ENCODE measurements at regions not wholly inside any gene's neighbourhood (a gene's known extent, or its start where the extent isn't known, plus 50 kb on each side); places are given as distances from the start of the nearest gene placed in this dataset.
"Not testable (repeated sequence)": the region's sequence is repeated elsewhere in the genome, so short reads cannot be mapped to it uniquely, and the experiment has no call there.

GRCh38 chr5:103407402-103407801 lies 148.8 kb downstream of the MACIR start:
- H3K27ac Mint-ChIP-seq = no peak overlapping the region
- H3K4me3 Mint-ChIP-seq = no peak overlapping the region
- H3K36me3 Mint-ChIP-seq = no peaks in the 10 kb centered on the region
- no peaks in the 10 kb centered on the region for H3K9me3 Mint-ChIP-seq (ENCODE audit: low read depth)
- H3K27me3 Mint-ChIP-seq = peaks cover 28% of the 10 kb centered on the region
- CTCF ChIA-PET = no interaction called here
- no peak for DNase-seq
- no peak for ATAC-seq
- H3K4me1 Mint-ChIP-seq = no peaks in the 10 kb centered on the region

- DNase-seq (no peak), ATAC-seq (no peak)
- no peaks in the 10 kb centered on the region for H3K9me3 Mint-ChIP-seq (ENCODE audit: low read depth)
- CTCF ChIA-PET = no interaction called here
- no peaks in the 10 kb centered on the region for H3K4me1 Mint-ChIP-seq
- H3K27me3 Mint-ChIP-seq = peaks cover 20% of the 10 kb centered on the region
- H3K27ac Mint-ChIP-seq = no peak overlapping the region
- H3K4me3 Mint-ChIP-seq = no peak overlapping the region
- no peaks in the 10 kb centered on the region for H3K36me3 Mint-ChIP-seq
Observed at GRCh38 chr5:103404483-103404882, 145.9 kb downstream of the MACIR start.

- no peak for ATAC-seq
- peaks cover 26% of the 10 kb centered on the region for H3K27me3 Mint-ChIP-seq
- no peaks in the 10 kb centered on the region for H3K4me1 Mint-ChIP-seq
- DNase-seq = no peak
- H3K36me3 Mint-ChIP-seq = no peaks in the 10 kb centered on the region
- no peak overlapping the region for H3K27ac Mint-ChIP-seq
- no peaks in the 10 kb centered on the region for H3K9me3 Mint-ChIP-seq (ENCODE audit: low read depth)
- no peak overlapping the region for H3K4me3 Mint-ChIP-seq
- CTCF ChIA-PET = no interaction called here
Observed at GRCh38 chr5:103402851-103403250, 144.3 kb downstream of the MACIR start.

GRCh38 chr5:103397739-103398581 lies 139.4 kb downstream of the MACIR start:
- H3K4me1 Mint-ChIP-seq = no peaks in the 10 kb centered on the region
- H3K4me3 Mint-ChIP-seq = no peak overlapping the region
- ATAC-seq = no peak
- peaks cover 24% of the 10 kb centered on the region for H3K27me3 Mint-ChIP-seq
- H3K36me3 Mint-ChIP-seq = no peaks in the 10 kb centered on the region
- H3K9me3 Mint-ChIP-seq (ENCODE audit: low read depth) = no peaks in the 10 kb centered on the region
- CTCF ChIA-PET = no interaction called here
- no peak overlapping the region for H3K27ac Mint-ChIP-seq
- DNase-seq = no peak

- no peak for ATAC-seq
Observed at GRCh38 chr5:103394676-103395075, 136.1 kb downstream of the MACIR start.

GRCh38 chr5:103393101-103393754 lies 134.7 kb downstream of the MACIR start:
- ATAC-seq (no peak), DNase-seq (no peak)
- Mint-ChIP-seq H3K27me3 (peaks cover 12% of the 10 kb centered on the region), H3K4me3 (no peak overlapping the region), H3K27ac (no peak overlapping the region), H3K9me3 (ENCODE audit: low read depth) (no peaks in the 10 kb centered on the region), H3K36me3 (no peaks in the 10 kb centered on the region), H3K4me1 (no peaks in the 10 kb centered on the region)
- CTCF ChIA-PET = interaction anchor here (1.3 kb wide), 1 partner anchor 82 kb away, joined by 4 read pairs; no protein-coding TSS in a partner anchor

More at GRCh38 chr5:103394676-103395075, 136.1 kb downstream of the MACIR start:
- no peak for DNase-seq
- no peaks in the 10 kb centered on the region for H3K9me3 Mint-ChIP-seq (ENCODE audit: low read depth)
- CTCF ChIA-PET = no interaction called here
- no peak overlapping the region for H3K4me3 Mint-ChIP-seq
- peaks cover 15% of the 10 kb centered on the region for H3K27me3 Mint-ChIP-seq
- no peaks in the 10 kb centered on the region for H3K36me3 Mint-ChIP-seq
- H3K4me1 Mint-ChIP-seq = no peaks in the 10 kb centered on the region
- H3K27ac Mint-ChIP-seq = no peak overlapping the region

- H3K27ac Mint-ChIP-seq = no peak overlapping the region
- ATAC-seq (no peak), DNase-seq (no peak)
- H3K36me3 Mint-ChIP-seq = no peaks in the 10 kb centered on the region
- CTCF ChIA-PET = no interaction called here
- H3K27me3 Mint-ChIP-seq = peaks cover 4% of the 10 kb centered on the region
- H3K9me3 Mint-ChIP-seq (ENCODE audit: low read depth) = no peaks in the 10 kb centered on the region
- H3K4me3 Mint-ChIP-seq = no peak overlapping the region
- no peaks in the 10 kb centered on the region for H3K4me1 Mint-ChIP-seq
Observed at GRCh38 chr5:103391659-103392058, 133.1 kb downstream of the MACIR start.

GRCh38 chr5:103389846-103390245 lies 131.3 kb downstream of the MACIR start:
- Mint-ChIP-seq H3K9me3 (ENCODE audit: low read depth) (no peaks in the 10 kb centered on the region), H3K36me3 (no peaks in the 10 kb centered on the region), H3K27me3 (peaks cover 6% of the 10 kb centered on the region), H3K4me1 (no peaks in the 10 kb centered on the region), H3K27ac (no peak overlapping the region), H3K4me3 (no peak overlapping the region)
- CTCF ChIA-PET = no interaction called here
- ATAC-seq (no peak), DNase-seq (no peak)

GRCh38 chr5:103389357-103389756 lies 130.8 kb downstream of the MACIR start:
- Mint-ChIP-seq H3K36me3 (no peaks in the 10 kb centered on the region), H3K9me3 (ENCODE audit: low read depth) (no peaks in the 10 kb centered on the region), H3K27me3 (peaks cover 6% of the 10 kb centered on the region), H3K4me1 (no peaks in the 10 kb centered on the region), H3K4me3 (no peak overlapping the region), H3K27ac (no peak overlapping the region)
- CTCF ChIA-PET = no interaction called here
- ATAC-seq (no peak), DNase-seq (no peak)

GRCh38 chr5:103385722-103386121 lies 127.2 kb downstream of the MACIR start:
- H3K27ac Mint-ChIP-seq = no peak overlapping the region
- CTCF ChIA-PET = no interaction called here
- peaks cover 14% of the 10 kb centered on the region for H3K27me3 Mint-ChIP-seq
- H3K9me3 Mint-ChIP-seq (ENCODE audit: low read depth) = peaks cover 5% of the 10 kb centered on the region
- H3K36me3 Mint-ChIP-seq = peaks cover 1% of the 10 kb centered on the region
- ATAC-seq (no peak), DNase-seq (no peak)
- no peak overlapping the region for H3K4me3 Mint-ChIP-seq
- H3K4me1 Mint-ChIP-seq = no peaks in the 10 kb centered on the region

- CTCF ChIA-PET; H3K36me3 Mint-ChIP-seq; DNase-seq; ATAC-seq; H3K4me1 Mint-ChIP-seq; H3K4me3 Mint-ChIP-seq; H3K27ac Mint-ChIP-seq; H3K9me3 Mint-ChIP-seq (ENCODE audit: low read depth): not testable (repeated sequence)
- H3K27me3 Mint-ChIP-seq = peaks cover 30% of the 10 kb centered on the region
Observed at GRCh38 chr5:103377638-103378037, 119.1 kb downstream of the MACIR start.

GRCh38 chr5:103375863-103376591 lies 117.5 kb downstream of the MACIR start:
- no peaks in the 10 kb centered on the region for H3K4me1 Mint-ChIP-seq
- H3K27ac Mint-ChIP-seq = no peak overlapping the region
- no peak overlapping the region for H3K4me3 Mint-ChIP-seq
- CTCF ChIA-PET = no interaction called here
- no peak for ATAC-seq
- no peaks in the 10 kb centered on the region for H3K9me3 Mint-ChIP-seq (ENCODE audit: low read depth)
- peaks cover 27% of the 10 kb centered on the region for H3K27me3 Mint-ChIP-seq
- DNase-seq = no peak
- no peaks in the 10 kb centered on the region for H3K36me3 Mint-ChIP-seq

GRCh38 chr5:103375350-103375749 lies 116.8 kb downstream of the MACIR start:
- Mint-ChIP-seq H3K36me3 (no peaks in the 10 kb centered on the region), H3K27ac (no peak overlapping the region), H3K9me3 (ENCODE audit: low read depth) (no peaks in the 10 kb centered on the region), H3K27me3 (peaks cover 24% of the 10 kb centered on the region), H3K4me3 (no peak overlapping the region), H3K4me1 (no peaks in the 10 kb centered on the region)
- DNase-seq (no peak), ATAC-seq (no peak)
- CTCF ChIA-PET = no interaction called here
